ENCODE measurements at regions not wholly inside any gene's neighbourhood (a gene's known extent, or its start where the extent isn't known, plus 50 kb on each side); places are given as distances from the start of the nearest gene placed in this dataset.

- TF ChIP-seq CTCF (IDR thresholded peaks at IDR 0.05) (no peak), POLR2A (IDR thresholded peaks at IDR 0.05) (no peak)
Observed at GRCh38 chr20:23212464-23212995, 126.4 kb upstream of the CD93 start.
